ENCODE measurements at regions not wholly inside any gene's neighbourhood (a gene's known extent, or its start where the extent isn't known, plus 50 kb on each side); places are given as distances from the start of the nearest gene placed in this dataset.

- WGBS, 2 donors: 64 to 68% methylated on average over 3 of the region's 3 CpGs
These were observed 193.9 kb downstream of the BTBD3 start for GRCh38 chr20:12111431-12112088.

GRCh38 chr20:12112089-12112474 lies 194.4 kb downstream of the BTBD3 start:
- Histone ChIP-seq H3K27me3 (no peaks in the 10 kb centered on the region), H3K4me3 (no peak overlapping the region), H3K27ac (no peak overlapping the region), H3K9me3 (no peaks in the 10 kb centered on the region), H3K36me3 (no peaks in the 10 kb centered on the region), H3K4me1 (peaks cover 0 to 6% (median 0%) of the 10 kb centered on the region in 4 donors)
- 93 to 95% methylated on average over 4 of the region's 4 CpGs for WGBS, 2 donors
- TF ChIP-seq CTCF (IDR thresholded peaks at IDR 0.05): no peak
- no peak for ATAC-seq (ENCODE audit: low FRiP score in 2 of 2)
- no peak for DNase-seq

More at GRCh38 chr20:12111431-12112088, 193.9 kb downstream of the BTBD3 start:
- H3K4me1 ChIP-seq: peaks cover 0 to 6% (median 0%) of the 10 kb centered on the region in 4 donors
- TF ChIP-seq POLR2AphosphoS5 (IDR thresholded peaks at IDR 0.05): no peak
- TF ChIP-seq POLR2A (IDR thresholded peaks at IDR 0.05): no peak
- no peak for TF ChIP-seq EP300 (IDR thresholded peaks at IDR 0.05)
- TF ChIP-seq CTCF (IDR thresholded peaks at IDR 0.05): no peak
- H3K27me3 ChIP-seq: no peaks in the 10 kb centered on the region
- no peaks in the 10 kb centered on the region for H3K9me3 ChIP-seq
- ATAC-seq (ENCODE audit: low FRiP score in 2 of 2): no peak
- no peak overlapping the region for H3K27ac ChIP-seq
- H3K4me3 ChIP-seq: no peak overlapping the region
- DNase-seq: no peak
- no peaks in the 10 kb centered on the region for H3K36me3 ChIP-seq

GRCh38 chr20:12112665-12113064 lies 195.0 kb downstream of the BTBD3 start:
- H3K4me3 ChIP-seq: no peak overlapping the region
- H3K4me1 ChIP-seq: peaks cover 0 to 6% (median 0%) of the 10 kb centered on the region in 4 donors
- H3K9me3 ChIP-seq: no peaks in the 10 kb centered on the region
- no peak overlapping the region for H3K27ac ChIP-seq
- ATAC-seq (ENCODE audit: low FRiP score in 2 of 2): no peak
- TF ChIP-seq CTCF (IDR thresholded peaks at IDR 0.05): no peak
- TF ChIP-seq POLR2A (IDR thresholded peaks at IDR 0.05): no peak
- TF ChIP-seq POLR2AphosphoS5 (IDR thresholded peaks at IDR 0.05): no peak
- TF ChIP-seq EP300 (IDR thresholded peaks at IDR 0.05): no peak
- no peak for DNase-seq
- no peaks in the 10 kb centered on the region for H3K36me3 ChIP-seq
- 92 to 94% methylated on average over 2 of the region's 2 CpGs for WGBS, 2 donors
- H3K27me3 ChIP-seq: no peaks in the 10 kb centered on the region

- DNase-seq (no peak), ATAC-seq (ENCODE audit: low FRiP score in 2 of 2) (no peak)
- Histone ChIP-seq H3K4me1 (peaks cover 0 to 6% (median 0%) of the 10 kb centered on the region in 4 donors), H3K27me3 (no peaks in the 10 kb centered on the region), H3K36me3 (no peaks in the 10 kb centered on the region), H3K27ac (no peak overlapping the region), H3K9me3 (no peaks in the 10 kb centered on the region), H3K4me3 (no peak overlapping the region)
- TF ChIP-seq POLR2AphosphoS5 (IDR thresholded peaks at IDR 0.05): no peak
- no peak for TF ChIP-seq POLR2A (IDR thresholded peaks at IDR 0.05)
- TF ChIP-seq CTCF (IDR thresholded peaks at IDR 0.05): no peak
- TF ChIP-seq EP300 (IDR thresholded peaks at IDR 0.05): no peak
- 90 to 92% methylated on average over 3 of the region's 3 CpGs for WGBS, 2 donors
These were observed 195.4 kb downstream of the BTBD3 start for GRCh38 chr20:12113075-12113467.

Data from upper lobe of left lung (tissue), 6 donors.